ENCODE measurements at regions not wholly inside any gene's neighbourhood (a gene's known extent, or its start where the extent isn't known, plus 50 kb on each side); places are given as distances from the start of the nearest gene placed in this dataset.

- no peak for TF ChIP-seq CTCF (conservative IDR thresholded peaks at IDR 0.05 in 1 of 2, IDR thresholded peaks at IDR 0.05 in 1 of 2; ENCODE audit: extremely low read depth in 1 of 2, insufficient read depth in 1 of 2, low read depth in 1 of 2, low read length in 2 of 2)
- no peak for TF ChIP-seq EZH2 (IDR thresholded peaks at IDR 0.05; ENCODE audit: borderline replicate concordance, low read length)
Observed at GRCh38 chrX:27893211-27893610, 85.4 kb downstream of the MAGEB10 start.
